ENCODE measurements at regions not wholly inside any gene's neighbourhood (a gene's known extent, or its start where the extent isn't known, plus 50 kb on each side); places are given as distances from the start of the nearest gene placed in this dataset.
A peak's percentile ranks its signal among the peaks of the same experiment; 100 is the strongest.
"Not testable (repeated sequence)": the region's sequence is repeated elsewhere in the genome, so short reads cannot be mapped to it uniquely, and the experiment has no call there.

GRCh38 chr2:64930258-64930671 is 58.9 kb upstream of the SLC1A4 start:
- Mint-ChIP-seq H3K36me3 (ENCODE audit: low read depth) (peaks cover 23% of the 10 kb centered on the region), H3K9me3 (peaks cover 20% of the 10 kb centered on the region), H3K27ac (no peak overlapping the region), H3K4me3 (no peak overlapping the region), H3K27me3 (peaks cover 27% of the 10 kb centered on the region), H3K4me1 (peaks cover 2% of the 10 kb centered on the region)
- DNase-seq = no peak
- CTCF ChIA-PET = no interaction called here
- POLR2A ChIA-PET = no interaction called here

GRCh38 chr2:64931246-64932115 is 57.7 kb upstream of the SLC1A4 start:
- H3K4me1 Mint-ChIP-seq = peaks cover 2% of the 10 kb centered on the region
- CTCF ChIA-PET = interaction anchor here (0.6 kb wide), 1 partner anchor 102 kb away, joined by 4 read pairs; no protein-coding TSS in a partner anchor
- POLR2A ChIA-PET = no interaction called here
- H3K36me3 Mint-ChIP-seq (ENCODE audit: low read depth) = peaks cover 25% of the 10 kb centered on the region
- peaks cover 30% of the 10 kb centered on the region for H3K27me3 Mint-ChIP-seq
- DNase-seq = no peak
- no peak overlapping the region for H3K27ac Mint-ChIP-seq
- peaks cover 23% of the 10 kb centered on the region for H3K9me3 Mint-ChIP-seq
- H3K4me3 Mint-ChIP-seq = no peak overlapping the region

- no peak for DNase-seq
- Mint-ChIP-seq H3K27ac (no peak overlapping the region), H3K27me3 (peaks cover 30% of the 10 kb centered on the region), H3K4me1 (peaks cover under 1% of the 10 kb centered on the region), H3K9me3 (peaks cover 21% of the 10 kb centered on the region), H3K36me3 (ENCODE audit: low read depth) (peaks cover 22% of the 10 kb centered on the region), H3K4me3 (no peak overlapping the region)
- ChIA-PET CTCF (interaction anchor here (0.5 to 0.6 kb wide), 2 partner anchors 15 to 101 kb away, joined by 3 to 4 read pairs; no protein-coding TSS in a partner anchor), POLR2A (no interaction called here)
These were observed 57.2 kb upstream of the SLC1A4 start for GRCh38 chr2:64932116-64932370.

- Mint-ChIP-seq H3K4me3 (no peak overlapping the region), H3K36me3 (ENCODE audit: low read depth) (peaks cover 16% of the 10 kb centered on the region), H3K27ac (no peak overlapping the region), H3K9me3 (peaks cover 15% of the 10 kb centered on the region), H3K4me1 (peaks cover 2% of the 10 kb centered on the region), H3K27me3 (peaks cover 30% of the 10 kb centered on the region)
- ChIA-PET POLR2A (no interaction called here), CTCF (interaction anchor here (0.5 to 0.6 kb wide), 3 partner anchors 16 to 101 kb away, joined by 3 to 4 read pairs (median 4); no protein-coding TSS in a partner anchor)
- no peak for DNase-seq
These were observed 56.6 kb upstream of the SLC1A4 start for GRCh38 chr2:64932371-64933216.

- H3K27me3 Mint-ChIP-seq = peaks cover 29% of the 10 kb centered on the region
- peaks cover 13% of the 10 kb centered on the region for H3K9me3 Mint-ChIP-seq
- peaks cover 13% of the 10 kb centered on the region for H3K4me1 Mint-ChIP-seq
- no peak for DNase-seq
- H3K27ac Mint-ChIP-seq = no peak overlapping the region
- ChIA-PET CTCF (interaction anchor here (1.1 kb wide), 1 partner anchor 17 kb away, joined by 3 read pairs; no protein-coding TSS in a partner anchor), POLR2A (interaction anchor here (1.1 kb wide), 1 partner anchor 11 kb away, joined by 3 read pairs; no protein-coding TSS in a partner anchor)
- peaks cover 13% of the 10 kb centered on the region for H3K36me3 Mint-ChIP-seq (ENCODE audit: low read depth)
- no peak overlapping the region for H3K4me3 Mint-ChIP-seq
These were observed 54.7 kb upstream of the SLC1A4 start for GRCh38 chr2:64934530-64934929.

GRCh38 chr2:64936809-64937208 is 52.4 kb upstream of the SLC1A4 start:
- ChIA-PET POLR2A (interaction anchor here (1.1 to 1.4 kb wide), 2 partner anchors 10 to 51 kb away, joined by 3 to 7 read pairs; no protein-coding TSS in a partner anchor), CTCF (interaction anchor here (1.4 kb wide), 1 partner anchor 19 kb away, joined by 5 read pairs; no protein-coding TSS in a partner anchor)

GRCh38 chr2:64937314-64937686 is 51.9 kb upstream of the SLC1A4 start:
- DNase-seq, H3K4me3 Mint-ChIP-seq, H3K27ac Mint-ChIP-seq: not testable (repeated sequence)
- Mint-ChIP-seq H3K9me3 (peaks cover 13% of the 10 kb centered on the region), H3K4me1 (peaks cover 36% of the 10 kb centered on the region), H3K27me3 (peaks cover 12% of the 10 kb centered on the region), H3K36me3 (ENCODE audit: low read depth) (peaks cover 11% of the 10 kb centered on the region)
- ChIA-PET CTCF (interaction anchor here (1.4 kb wide), 1 partner anchor 19 kb away, joined by 5 read pairs; no protein-coding TSS in a partner anchor), POLR2A (interaction anchor here (1.1 kb wide), 2 partner anchors 9 to 414 kb away, joined by 3 to 7 read pairs; no protein-coding TSS in a partner anchor)

More at GRCh38 chr2:64936809-64937208, 52.4 kb upstream of the SLC1A4 start:
- H3K27me3 Mint-ChIP-seq = peaks cover 16% of the 10 kb centered on the region
- H3K9me3 Mint-ChIP-seq = peaks cover 13% of the 10 kb centered on the region
- H3K4me1 Mint-ChIP-seq = peaks cover 31% of the 10 kb centered on the region
- no peak for DNase-seq
- no peak overlapping the region for H3K4me3 Mint-ChIP-seq
- H3K36me3 Mint-ChIP-seq (ENCODE audit: low read depth) = peaks cover 11% of the 10 kb centered on the region
- no peak overlapping the region for H3K27ac Mint-ChIP-seq

- POLR2A ChIA-PET = interaction anchor here (0.8 to 1.1 kb wide), 3 partner anchors 9 to 414 kb away, joined by 3 to 7 read pairs (median 3); no protein-coding TSS in a partner anchor
- peaks cover 13% of the 10 kb centered on the region for H3K9me3 Mint-ChIP-seq
- H3K27ac Mint-ChIP-seq = no peak overlapping the region
- peaks cover 38% of the 10 kb centered on the region for H3K4me1 Mint-ChIP-seq
- CTCF ChIA-PET = interaction anchor here (1.3 kb wide), 1 partner anchor 20 kb away, joined by 3 read pairs; no protein-coding TSS in a partner anchor
- no peak overlapping the region for H3K4me3 Mint-ChIP-seq
- DNase-seq = no peak
- H3K27me3 Mint-ChIP-seq = peaks cover 12% of the 10 kb centered on the region
- peaks cover 11% of the 10 kb centered on the region for H3K36me3 Mint-ChIP-seq (ENCODE audit: low read depth)
These were observed 51.3 kb upstream of the SLC1A4 start for GRCh38 chr2:64937687-64938491.

GRCh38 chr2:64938607-64939285 is 50.5 kb upstream of the SLC1A4 start:
- CTCF ChIA-PET = interaction anchor here (1.1 to 1.5 kb wide), 3 partner anchors 16 to 21 kb away, joined by 3 read pairs; no protein-coding TSS in a partner anchor
- no peak for DNase-seq
- no peak overlapping the region for H3K4me3 Mint-ChIP-seq
- POLR2A ChIA-PET = interaction anchor here (0.8 to 1.1 kb wide), 2 partner anchors 15 to 415 kb away, joined by 3 read pairs; no protein-coding TSS in a partner anchor
- peaks cover 12% of the 10 kb centered on the region for H3K27me3 Mint-ChIP-seq
- peaks cover 11% of the 10 kb centered on the region for H3K36me3 Mint-ChIP-seq (ENCODE audit: low read depth)
- peaks cover 13% of the 10 kb centered on the region for H3K9me3 Mint-ChIP-seq
- peaks cover 38% of the 10 kb centered on the region for H3K4me1 Mint-ChIP-seq
- H3K27ac Mint-ChIP-seq = no peak overlapping the region

- ChIA-PET POLR2A (no interaction called here), CTCF (interaction anchor here (1.1 to 1.5 kb wide), 2 partner anchors 17 to 22 kb away, joined by 3 read pairs; no protein-coding TSS in a partner anchor)
- Mint-ChIP-seq H3K4me3 (peak overlapping the region; percentile 12), H3K4me1 (peaks cover 42% of the 10 kb centered on the region), H3K27ac (peak overlapping the region; percentile 33), H3K9me3 (peaks cover 13% of the 10 kb centered on the region), H3K27me3 (peaks cover 8% of the 10 kb centered on the region), H3K36me3 (ENCODE audit: low read depth) (peaks cover 11% of the 10 kb centered on the region)
- DNase-seq = peak; percentile 34
These were observed 49.8 kb upstream of the SLC1A4 start for GRCh38 chr2:64939332-64939917.
